ENCODE measurements at regions not wholly inside any gene's neighbourhood (a gene's known extent, or its start where the extent isn't known, plus 50 kb on each side); places are given as distances from the start of the nearest gene placed in this dataset.

GRCh38 chr1:118739501-118739900 lies 248.6 kb downstream of the TBX15 start:
- H3K27me3 Mint-ChIP-seq (ENCODE audit: insufficient read depth, unreplicated experiment), result peaks cover 6% of the 10 kb centered on the region
- TF ChIP-seq, protein P1, sequence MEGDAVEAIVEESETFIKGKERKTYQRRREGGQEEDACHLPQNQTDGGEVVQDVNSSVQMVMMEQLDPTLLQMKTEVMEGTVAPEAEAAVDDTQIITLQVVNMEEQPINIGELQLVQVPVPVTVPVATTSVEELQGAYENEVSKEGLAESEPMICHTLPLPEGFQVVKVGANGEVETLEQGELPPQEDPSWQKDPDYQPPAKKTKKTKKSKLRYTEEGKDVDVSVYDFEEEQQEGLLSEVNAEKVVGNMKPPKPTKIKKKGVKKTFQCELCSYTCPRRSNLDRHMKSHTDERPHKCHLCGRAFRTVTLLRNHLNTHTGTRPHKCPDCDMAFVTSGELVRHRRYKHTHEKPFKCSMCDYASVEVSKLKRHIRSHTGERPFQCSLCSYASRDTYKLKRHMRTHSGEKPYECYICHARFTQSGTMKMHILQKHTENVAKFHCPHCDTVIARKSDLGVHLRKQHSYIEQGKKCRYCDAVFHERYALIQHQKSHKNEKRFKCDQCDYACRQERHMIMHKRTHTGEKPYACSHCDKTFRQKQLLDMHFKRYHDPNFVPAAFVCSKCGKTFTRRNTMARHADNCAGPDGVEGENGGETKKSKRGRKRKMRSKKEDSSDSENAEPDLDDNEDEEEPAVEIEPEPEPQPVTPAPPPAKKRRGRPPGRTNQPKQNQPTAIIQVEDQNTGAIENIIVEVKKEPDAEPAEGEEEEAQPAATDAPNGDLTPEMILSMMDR (IDR thresholded peaks at IDR 0.05; ENCODE audit: insufficient read depth in 1 of 2, low read depth in 1 of 2, low read length in 1 of 2, severe bottlenecking in 1 of 2, unreplicated experiment in 1 of 2), result no peak
- no TSS peak for BruUV-seq (replicated peaks)
- H3K9me3 ChIP-seq, result no peaks in the 10 kb centered on the region
- H3K27me3 ChIP-seq (replicated peaks; ENCODE audit: control insufficient read depth, insufficient read depth, low read length), result no peaks in the 10 kb centered on the region
- CTCF ChIA-PET, result no interaction called here
- intact Hi-C loops (cut with micrococcal nuclease; ENCODE audit: unreplicated experiment), result no loop called here
- no peak overlapping the region for H3K4me3 Mint-ChIP-seq (ENCODE audit: unreplicated experiment)
- no peaks in the 10 kb centered on the region for H3K36me3 Mint-ChIP-seq (ENCODE audit: insufficient read depth, unreplicated experiment)
- no peaks in the 10 kb centered on the region for H3K4me1 Mint-ChIP-seq (ENCODE audit: low read depth, unreplicated experiment)
- DNase-seq, result no peak
- H3K4me1 ChIP-seq, result no peaks in the 10 kb centered on the region
- no peaks in the 10 kb centered on the region for H3K9me3 Mint-ChIP-seq (ENCODE audit: unreplicated experiment)
- POLR2A ChIA-PET, result no interaction called here
- no peak overlapping the region for H3K4me3 ChIP-seq (ENCODE audit: low read depth, low read length)
- no peaks in the 10 kb centered on the region for H3K36me3 ChIP-seq (ENCODE audit: control insufficient read depth, insufficient read depth, low read length)
- no peak overlapping the region for H3K27ac Mint-ChIP-seq (ENCODE audit: unreplicated experiment)

DNA sequence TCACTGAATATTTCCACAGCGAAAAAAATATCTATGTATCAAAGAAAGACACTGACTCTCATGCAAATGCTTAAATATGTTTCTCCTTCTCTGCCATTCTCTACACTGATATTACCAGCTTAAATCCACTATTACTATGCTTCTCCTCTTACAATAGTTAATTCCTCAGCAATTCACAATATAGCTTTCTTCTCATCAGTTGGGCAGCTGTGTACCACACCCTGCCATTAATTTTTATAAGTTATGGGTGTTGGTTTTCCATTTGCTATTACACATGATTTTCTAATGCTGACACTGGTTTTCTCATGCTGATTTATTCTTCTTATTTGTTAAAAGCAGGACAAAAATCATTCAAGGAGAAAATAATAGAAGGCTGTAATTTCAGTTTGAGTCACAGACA lies 251.8 kb downstream of the TBX15 start:
- no peaks in the 10 kb centered on the region for H3K9me3 Mint-ChIP-seq (ENCODE audit: unreplicated experiment)
- Histone ChIP-seq H3K4me3 (ENCODE audit: low read depth, low read length) (no peak overlapping the region), H3K27me3 (replicated peaks; ENCODE audit: control insufficient read depth, insufficient read depth, low read length) (no peaks in the 10 kb centered on the region), H3K9me3 (no peaks in the 10 kb centered on the region), H3K36me3 (ENCODE audit: control insufficient read depth, insufficient read depth, low read length) (no peaks in the 10 kb centered on the region), H3K4me1 (no peaks in the 10 kb centered on the region)
- H3K4me3 Mint-ChIP-seq (ENCODE audit: unreplicated experiment), result no peak overlapping the region
- intact Hi-C loops (cut with micrococcal nuclease; ENCODE audit: unreplicated experiment), result no loop called here
- H3K4me1 Mint-ChIP-seq (ENCODE audit: low read depth, unreplicated experiment), result no peaks in the 10 kb centered on the region
- TF ChIP-seq, protein P1 (IDR thresholded peaks at IDR 0.05; ENCODE audit: insufficient read depth in 1 of 2, low read depth in 1 of 2, low read length in 1 of 2, severe bottlenecking in 1 of 2, unreplicated experiment in 1 of 2), result no peak
- no peaks in the 10 kb centered on the region for H3K36me3 Mint-ChIP-seq (ENCODE audit: insufficient read depth, unreplicated experiment)
- no peak for DNase-seq
- peaks cover 6% of the 10 kb centered on the region for H3K27me3 Mint-ChIP-seq (ENCODE audit: insufficient read depth, unreplicated experiment)
- no peak overlapping the region for H3K27ac Mint-ChIP-seq (ENCODE audit: unreplicated experiment)
- POLR2A ChIA-PET, result no interaction called here
- no TSS peak for BruUV-seq (replicated peaks)
- CTCF ChIA-PET, result no interaction called here

DNA sequence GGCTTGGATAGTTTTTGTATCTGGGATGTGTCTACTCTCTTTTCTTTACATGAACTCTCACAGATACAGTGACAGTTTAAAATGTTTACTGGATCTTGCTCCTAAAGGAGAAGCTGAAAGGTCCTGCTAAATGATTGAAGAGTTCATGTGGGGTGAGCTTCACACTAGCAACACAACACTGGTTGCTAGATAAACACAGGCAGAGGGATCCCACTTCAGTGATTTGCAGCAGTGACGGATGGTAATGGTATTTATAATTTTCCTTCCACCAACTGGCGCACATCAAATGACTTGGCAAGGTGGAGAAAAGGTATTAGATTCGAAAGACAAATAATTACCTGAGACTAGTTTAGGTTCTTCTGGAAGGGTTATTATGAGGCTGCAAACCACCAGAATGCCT lies 270.2 kb downstream of the TBX15 start:
- no peaks in the 10 kb centered on the region for H3K4me1 ChIP-seq
- POLR2A ChIA-PET, result no interaction called here
- CTCF ChIA-PET, result no interaction called here
- TF ChIP-seq, protein P1 (IDR thresholded peaks at IDR 0.05; ENCODE audit: insufficient read depth in 1 of 2, low read depth in 1 of 2, low read length in 1 of 2, severe bottlenecking in 1 of 2, unreplicated experiment in 1 of 2), result no peak
- Mint-ChIP-seq H3K36me3 (ENCODE audit: insufficient read depth, unreplicated experiment) (no peaks in the 10 kb centered on the region), H3K9me3 (ENCODE audit: unreplicated experiment) (no peaks in the 10 kb centered on the region), H3K27me3 (ENCODE audit: insufficient read depth, unreplicated experiment) (no peaks in the 10 kb centered on the region), H3K4me1 (ENCODE audit: low read depth, unreplicated experiment) (no peaks in the 10 kb centered on the region), H3K27ac (ENCODE audit: unreplicated experiment) (no peak overlapping the region), H3K4me3 (ENCODE audit: unreplicated experiment) (no peak overlapping the region)
- no peaks in the 10 kb centered on the region for H3K36me3 ChIP-seq (ENCODE audit: control insufficient read depth, insufficient read depth, low read length)
- intact Hi-C loops (cut with micrococcal nuclease; ENCODE audit: unreplicated experiment), result loop anchor here (2.0 kb wide), 1 partner anchor 567 kb away; no protein-coding TSS in a partner anchor
- no peaks in the 10 kb centered on the region for H3K27me3 ChIP-seq (replicated peaks; ENCODE audit: control insufficient read depth, insufficient read depth, low read length)
- DNase-seq, result no peak
- no TSS peak for BruUV-seq (replicated peaks)
- no peaks in the 10 kb centered on the region for H3K9me3 ChIP-seq
- no peak overlapping the region for H3K4me3 ChIP-seq (ENCODE audit: low read depth, low read length)
